Suppressor macrophage (primary cell): ENCODE measurements at regions not wholly inside any gene's neighbourhood (a gene's known extent, or its start where the extent isn't known, plus 50 kb on each side); places are given as distances from the start of the nearest gene placed in this dataset.
A peak's percentile ranks its signal among the peaks of the same experiment; 100 is the strongest.

ENCODE experiments used
- DNase-seq, 4 experiments: peaks; one replicate each; pipeline ENCODE4 v3.0.0-alpha.2; 2020 to 2022

DNA sequence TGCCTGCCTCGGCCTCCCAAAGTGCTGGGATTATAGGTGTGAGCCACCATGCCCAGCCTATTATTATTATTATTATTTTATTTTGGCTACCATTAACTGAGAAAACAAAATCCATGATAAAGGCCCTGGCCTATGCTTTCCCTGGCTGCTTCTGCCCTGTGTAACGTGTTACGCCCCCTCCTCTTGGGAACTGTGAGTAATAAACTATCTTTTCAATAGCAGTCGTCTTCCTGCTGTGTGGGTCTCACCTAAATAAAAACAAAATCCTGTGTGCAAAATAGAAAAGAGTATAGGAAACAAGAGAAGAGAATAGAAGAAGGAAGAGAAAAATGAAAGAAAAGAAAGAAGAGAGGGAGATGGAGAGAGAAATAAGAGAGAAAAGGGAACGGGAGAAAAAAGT lies 237.0 kb downstream of the MIAT start:
- DNase-seq = no peak

DNA sequence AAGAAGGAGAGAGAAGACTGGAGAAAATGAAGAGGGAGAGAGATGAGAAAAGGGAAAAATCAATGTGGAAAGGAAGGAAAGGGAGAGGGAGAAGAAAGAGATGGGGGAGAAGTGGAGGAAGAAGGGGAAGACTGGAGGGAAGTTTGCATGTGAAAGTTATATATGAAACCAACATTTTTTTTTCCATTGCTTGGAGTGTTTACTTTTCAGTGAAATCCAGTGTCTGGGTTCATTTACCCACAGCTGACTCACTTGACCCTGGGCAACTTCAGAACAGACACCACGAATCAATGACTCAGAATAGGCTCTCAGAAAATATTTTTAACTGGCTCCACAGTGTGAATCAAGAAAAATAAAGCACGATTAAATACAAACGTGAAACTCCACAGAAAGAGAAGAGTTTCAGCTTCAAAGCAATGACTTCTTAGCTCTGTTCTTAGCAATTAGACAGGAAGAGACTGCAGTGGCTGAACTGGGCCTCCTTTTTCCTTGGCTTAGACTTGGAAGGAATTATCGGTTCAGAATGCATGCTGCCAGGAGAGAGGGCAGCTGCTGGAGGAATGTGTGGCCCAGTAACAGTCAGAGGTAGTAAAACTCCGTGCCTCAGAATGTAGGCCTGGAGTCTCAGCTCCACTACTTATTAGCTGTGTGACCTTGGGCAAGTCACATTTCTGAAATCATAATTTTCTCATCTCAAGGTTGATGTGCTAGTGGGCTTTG lies 237.5 kb downstream of the MIAT start:
- DNase-seq = no peak

DNA sequence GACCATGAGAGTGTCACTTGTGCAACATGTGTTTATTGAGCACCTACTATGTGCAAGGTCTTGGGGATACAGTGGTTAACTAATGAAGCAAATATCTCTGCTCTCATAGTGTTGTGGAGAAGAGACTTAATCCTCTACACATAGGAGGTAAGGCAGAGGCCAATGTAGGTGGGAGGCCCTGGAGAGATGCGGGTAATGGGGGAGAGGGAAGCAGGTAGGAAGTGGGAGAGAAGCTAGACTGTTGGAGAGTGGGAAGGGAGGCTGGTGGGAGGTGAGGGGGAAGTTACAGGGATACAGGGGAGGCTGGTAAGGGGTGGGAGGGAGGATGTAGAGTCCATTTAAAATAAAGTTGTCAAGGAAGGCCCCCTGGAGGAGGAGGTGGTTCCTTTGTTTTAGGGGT lies 240.0 kb downstream of the MIAT start:
- no peak for DNase-seq

DNA sequence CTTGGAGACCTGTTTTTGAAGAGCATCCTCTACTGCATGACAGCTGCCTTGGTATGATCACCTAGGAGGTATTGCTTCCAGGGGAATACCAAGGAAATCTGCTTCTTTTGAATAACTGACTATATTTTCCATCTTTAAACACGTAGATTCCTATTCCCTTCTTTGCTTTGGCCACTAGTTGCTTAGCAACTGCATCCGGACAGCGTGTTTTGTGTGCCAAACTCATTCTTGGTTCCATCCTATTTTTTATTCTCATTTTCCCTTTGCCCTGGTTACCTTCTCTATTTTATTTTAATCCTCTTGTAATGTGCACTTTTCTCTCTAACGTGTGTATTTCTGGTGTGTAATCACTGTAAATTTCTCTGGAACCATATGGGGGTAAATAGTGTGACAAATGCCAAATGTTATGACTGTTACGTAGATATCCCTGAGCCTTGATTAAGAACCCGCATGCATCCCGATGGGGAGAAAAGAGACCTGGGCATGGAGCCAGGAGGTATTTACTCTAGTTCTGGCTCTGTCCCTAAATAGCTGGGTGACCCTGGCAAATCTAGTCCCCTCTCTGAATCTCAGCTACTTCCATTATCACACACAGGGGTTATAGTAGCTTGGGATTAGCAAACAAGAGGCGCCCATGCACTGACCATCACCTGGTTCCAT lies 241.7 kb downstream of the MIAT start:
- DNase-seq = no peak

DNA sequence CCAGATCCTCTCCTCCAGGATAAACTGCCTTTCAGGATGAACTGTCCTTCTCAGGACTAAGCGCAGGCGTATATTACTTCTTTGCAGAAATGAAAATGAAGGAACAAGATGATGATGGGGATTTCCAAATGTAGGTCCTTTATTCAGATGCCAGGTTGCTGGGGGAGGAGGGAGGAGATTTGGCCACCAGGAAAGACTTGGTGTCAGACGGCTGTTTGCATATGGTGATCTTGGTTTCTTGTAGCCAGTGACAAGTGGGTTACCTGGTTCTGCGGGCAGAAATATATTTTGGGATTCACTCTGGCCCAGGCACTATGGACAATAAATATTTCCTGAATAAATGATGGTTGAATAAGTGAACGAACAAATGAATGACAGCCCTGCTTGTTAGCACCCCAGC lies 243.4 kb downstream of the MIAT start:
- DNase-seq = no peak

DNA sequence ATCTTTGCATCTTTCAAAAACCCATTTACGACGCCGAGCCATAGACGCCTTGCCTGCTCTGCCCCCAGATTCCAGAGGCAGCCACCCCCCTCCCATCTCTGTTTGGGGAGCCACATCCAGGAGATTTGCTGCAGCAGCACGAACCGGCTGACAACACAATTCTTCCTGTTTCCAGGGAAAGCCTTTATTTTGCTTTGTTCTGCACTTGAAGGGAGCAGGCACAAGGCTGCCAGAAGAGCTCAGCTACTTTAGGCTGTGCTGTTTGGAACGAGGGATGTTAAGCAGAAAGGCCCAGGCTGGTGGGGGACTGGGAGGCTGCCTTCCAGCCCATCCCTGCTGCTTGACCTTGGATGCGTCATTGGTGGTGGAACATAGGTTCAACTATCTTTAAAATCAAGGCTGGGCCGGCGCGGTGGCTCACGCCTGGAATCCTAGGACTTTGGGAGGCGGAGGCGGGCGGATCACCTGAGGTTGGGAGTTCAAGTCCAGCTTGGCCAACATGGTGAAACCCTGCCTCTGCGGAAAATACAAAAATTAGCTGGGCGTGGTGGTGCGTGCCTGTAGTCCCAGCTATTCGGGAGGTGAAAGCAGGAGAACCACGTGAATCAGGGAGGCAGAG lies 243.9 kb downstream of the MIAT start:
- DNase-seq = no peak

DNA sequence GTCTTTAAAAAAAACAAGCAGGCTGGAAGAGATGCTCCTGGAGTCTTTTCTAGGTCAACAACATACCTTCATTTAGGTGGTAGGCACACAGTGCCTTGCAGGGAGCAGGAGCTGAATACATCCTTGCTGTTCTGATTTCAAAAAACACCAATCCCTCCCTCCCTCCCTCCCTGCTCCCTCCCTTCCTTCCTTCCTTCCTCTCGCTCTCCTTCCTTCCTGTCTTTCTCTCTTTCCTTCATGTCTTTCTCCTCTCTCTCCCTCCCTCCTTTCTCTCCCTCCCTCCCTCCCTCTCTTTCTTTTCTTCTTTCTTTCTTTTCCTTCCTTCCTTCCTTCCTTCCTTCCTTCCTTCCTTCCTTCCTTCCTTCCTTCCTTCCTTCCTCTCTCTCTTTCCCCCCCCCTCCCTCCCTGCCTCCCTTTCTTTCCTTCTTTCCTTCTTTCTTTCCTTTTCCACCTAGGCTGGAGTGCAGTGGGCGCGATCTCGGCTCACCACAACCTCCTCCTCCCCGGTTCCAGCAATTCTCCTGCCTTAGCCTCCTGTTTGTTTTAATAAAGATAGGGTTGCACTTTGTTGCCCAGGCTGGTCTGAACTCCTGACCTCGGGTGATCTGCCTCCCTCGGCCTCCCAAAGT lies 245.1 kb downstream of the MIAT start:
- no peak for DNase-seq

DNA sequence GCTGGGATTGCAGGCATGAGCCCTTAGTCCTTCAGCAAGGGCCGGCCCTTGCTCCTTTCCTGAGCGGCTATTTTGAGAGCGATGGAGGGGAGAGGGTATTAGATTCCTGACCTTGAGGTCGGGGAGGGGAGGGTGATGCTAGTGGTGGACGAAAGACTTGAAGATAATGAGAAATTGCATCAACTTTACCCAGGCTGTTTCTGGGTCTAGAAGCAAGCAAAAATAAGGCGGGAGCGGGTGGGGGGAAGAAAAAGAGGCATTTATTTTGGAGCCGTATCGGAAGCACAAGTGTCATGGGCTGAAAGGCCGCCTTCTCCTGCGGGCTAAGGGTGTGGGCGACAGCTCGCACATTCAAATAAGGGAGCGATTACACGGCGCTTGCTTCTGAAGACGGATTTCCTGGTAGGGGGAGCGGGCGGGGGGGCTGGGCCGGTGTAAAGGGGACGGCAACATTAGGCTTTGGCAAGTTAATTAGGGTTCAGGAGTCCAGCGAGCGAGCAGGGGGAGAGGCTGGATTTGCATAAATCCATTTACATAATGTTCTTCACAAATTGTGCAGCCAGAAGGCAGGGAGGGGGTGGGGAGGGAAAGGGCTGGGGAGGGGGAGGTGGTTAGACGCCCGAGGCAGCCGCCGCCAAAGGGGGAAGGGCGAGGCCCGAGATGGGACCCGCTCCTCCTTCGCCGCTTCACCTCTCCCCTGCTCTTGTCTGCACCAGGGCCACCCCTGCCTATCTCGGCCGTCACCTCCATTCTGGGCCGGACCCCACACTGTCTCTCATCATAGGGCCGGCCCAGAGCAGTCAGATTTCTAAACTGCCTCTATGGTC lies 245.9 kb downstream of the MIAT start:
- peak in 1 of 4 experiments; percentile 10 for DNase-seq

DNA sequence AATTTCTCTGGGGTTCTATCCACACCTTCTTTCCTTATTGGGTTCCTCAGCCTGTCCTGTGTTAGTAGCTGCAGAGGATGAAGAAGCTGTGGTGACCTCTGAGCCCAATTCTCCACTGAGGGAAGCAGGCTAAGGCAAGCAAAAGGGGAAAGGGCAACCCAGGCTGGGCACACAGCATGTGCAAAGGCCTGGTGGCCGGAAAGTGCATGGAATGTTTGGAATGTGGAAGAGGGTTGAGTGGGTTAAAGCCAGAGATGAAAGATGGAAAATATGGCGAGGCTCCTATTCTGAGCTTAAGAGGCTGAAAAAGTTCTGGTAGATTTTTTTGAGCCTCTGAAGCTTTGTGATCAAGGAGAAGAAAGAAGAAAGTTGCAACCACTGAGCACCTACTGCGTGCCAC lies 247.1 kb downstream of the MIAT start:
- DNase-seq = no peak

DNA sequence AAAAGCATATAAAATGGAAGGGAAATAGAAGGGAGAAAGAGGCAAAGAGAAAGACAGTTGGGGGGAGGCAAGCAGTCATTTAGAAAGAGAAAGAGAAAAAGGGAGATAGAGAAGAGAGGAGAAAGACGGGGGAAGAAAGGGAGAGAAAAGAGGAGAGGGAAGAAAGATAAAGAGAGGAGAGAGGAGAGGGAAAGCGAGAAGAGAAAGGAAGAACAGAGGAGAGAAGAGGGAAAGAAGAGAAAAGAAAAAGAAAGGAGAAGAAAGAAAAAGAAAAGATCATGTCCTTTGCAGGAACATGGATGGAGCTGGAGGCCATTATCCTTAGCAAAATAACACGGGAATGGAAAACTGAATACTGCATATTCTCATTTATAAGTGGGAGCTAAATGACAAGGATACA lies 247.7 kb downstream of the MIAT start:
- DNase-seq = no peak

DNA sequence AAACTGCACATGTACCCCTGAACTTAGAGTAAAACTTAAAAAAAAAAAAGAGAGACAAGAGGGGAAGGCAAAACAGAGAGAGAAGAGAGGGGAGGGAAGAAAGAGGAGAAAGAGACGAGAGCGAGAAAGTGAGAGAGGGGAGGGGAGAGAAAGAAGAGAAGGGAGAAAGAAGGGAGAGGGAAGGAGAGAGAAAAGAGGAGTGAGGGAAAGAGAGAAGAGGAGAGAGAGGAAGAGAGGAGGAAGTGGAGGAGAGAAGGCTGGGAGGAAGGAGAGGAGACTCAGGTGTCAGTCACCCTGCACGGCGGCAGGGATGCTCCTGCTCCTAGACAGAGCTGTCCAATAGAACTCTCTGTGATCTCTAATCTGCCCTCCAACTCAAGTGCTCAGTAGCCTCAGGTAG lies 248.3 kb downstream of the MIAT start:
- no peak for DNase-seq

DNA sequence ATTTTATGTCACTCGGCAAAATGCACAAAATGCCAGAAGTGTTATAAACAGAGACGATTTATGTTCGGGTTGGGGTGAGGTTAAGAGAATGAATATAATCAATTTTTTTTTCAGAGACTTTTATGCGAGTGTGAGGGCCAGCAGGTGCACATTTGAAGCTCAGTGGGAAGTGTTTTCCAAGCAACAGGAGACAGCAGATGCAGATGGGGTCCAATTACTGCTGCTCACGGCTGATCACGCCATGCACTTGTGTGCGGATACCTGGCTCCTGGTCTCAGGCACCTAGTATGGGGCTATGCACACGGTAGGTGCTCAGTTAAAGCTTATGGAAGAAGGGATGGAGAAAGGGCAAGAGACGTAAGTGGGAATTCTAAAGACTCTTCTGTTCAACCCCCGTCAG lies 249.1 kb downstream of the MIAT start:
- no peak for DNase-seq

DNA sequence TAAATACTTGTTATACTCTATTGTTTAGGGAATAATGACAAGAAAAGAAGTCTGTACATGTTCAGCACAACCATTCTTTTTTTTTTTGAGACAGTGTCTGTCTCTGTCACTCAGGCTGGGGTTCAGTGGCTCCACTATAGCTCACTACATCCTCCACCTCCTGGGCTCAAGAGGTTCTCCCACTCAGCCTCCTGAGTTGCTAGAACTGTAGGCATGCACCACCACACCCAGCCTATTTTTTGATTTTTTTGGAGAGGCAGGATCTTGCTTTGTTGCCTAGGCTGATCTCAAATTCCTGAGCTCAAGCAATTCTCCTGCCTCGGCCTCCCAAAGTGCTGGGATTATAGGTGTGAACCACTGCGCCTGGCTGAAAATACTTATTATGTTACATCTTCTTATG lies 250.0 kb downstream of the MIAT start:
- no peak for DNase-seq

DNA sequence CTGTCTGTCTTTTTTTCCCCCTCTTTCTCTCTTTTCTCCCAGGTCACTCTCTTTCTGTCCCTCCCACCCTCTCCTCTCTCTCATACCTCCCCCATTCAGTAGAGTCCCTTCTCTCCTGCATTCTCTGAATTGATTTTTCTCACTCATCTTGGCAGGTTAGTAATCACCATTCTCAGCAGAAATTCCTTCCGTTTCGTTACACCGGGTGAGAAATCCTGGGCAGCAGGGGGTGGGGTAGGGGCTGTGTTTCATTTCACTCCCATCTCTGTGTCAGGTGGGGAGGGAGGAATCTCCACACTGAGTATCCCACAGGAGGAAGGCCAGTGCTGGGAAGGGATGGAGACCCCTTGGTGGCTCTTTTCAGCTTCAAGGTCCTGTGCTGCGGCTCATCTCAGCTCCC lies 253.5 kb downstream of the MIAT start:
- no peak for DNase-seq

DNA sequence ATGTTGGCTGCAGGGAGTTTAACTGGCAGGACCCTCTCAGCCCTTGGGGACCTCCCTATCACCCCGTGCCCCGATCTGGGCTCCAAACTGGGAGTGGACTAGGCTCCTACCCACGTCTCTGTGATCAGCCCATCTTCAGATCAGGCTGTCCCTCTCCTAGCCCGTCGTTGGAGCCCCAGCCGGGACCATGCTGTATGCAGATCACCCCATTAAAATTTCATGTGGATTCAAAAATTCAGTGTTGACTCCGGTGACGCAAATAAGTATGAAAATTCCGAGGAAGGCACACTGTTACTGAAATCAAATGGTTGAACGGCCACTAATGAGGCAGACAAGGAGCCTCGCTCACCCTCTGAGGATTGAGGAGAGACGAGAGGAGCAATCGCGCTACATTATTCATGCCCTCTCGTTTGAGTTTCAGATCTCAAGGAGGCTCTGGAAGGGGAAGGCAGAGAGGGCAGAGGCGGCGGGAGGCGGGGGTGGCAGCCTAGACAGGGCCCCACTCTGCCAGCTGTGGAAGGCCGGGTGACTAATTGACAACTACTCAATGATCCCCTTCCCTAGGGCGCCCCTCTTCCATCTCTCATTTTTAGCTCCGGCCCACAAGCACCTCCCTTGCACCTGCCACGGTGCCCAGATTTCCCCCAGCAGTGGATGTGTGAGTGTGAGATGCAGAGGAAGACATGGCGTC lies 255.4 kb downstream of the MIAT start:
- DNase-seq = no peak

DNA sequence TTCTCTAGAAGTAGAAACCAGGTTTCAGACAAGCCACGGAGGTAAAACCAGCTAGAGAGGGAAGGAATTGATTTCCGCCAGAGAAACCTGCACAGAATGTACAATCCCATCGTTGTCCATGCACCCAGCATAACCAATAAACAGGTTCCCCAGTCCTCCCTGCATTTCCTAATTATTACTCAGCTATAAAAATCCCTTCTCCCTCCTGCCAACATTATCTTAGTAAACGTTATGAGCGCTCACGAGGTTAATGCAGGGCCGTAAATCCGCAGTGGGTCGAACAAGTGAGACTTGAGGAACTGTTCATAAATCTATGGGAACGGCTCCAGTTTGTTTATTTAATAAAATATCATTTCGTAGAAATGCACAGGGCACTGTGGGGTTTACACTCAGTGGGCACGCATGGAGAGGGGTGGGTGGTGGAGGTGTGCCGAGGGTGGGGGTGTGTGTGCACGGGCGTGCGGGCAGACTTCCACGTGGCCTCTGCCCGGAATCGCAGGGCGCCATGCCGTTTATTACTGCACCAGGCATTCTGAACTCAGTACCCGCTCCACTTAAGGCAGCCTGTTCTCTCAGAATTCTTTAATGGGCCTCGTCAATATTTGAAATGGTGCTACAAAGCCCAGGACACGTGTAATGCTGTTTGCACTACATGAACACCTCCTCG lies 257.3 kb downstream of the MIAT start:
- no peak for DNase-seq

DNA sequence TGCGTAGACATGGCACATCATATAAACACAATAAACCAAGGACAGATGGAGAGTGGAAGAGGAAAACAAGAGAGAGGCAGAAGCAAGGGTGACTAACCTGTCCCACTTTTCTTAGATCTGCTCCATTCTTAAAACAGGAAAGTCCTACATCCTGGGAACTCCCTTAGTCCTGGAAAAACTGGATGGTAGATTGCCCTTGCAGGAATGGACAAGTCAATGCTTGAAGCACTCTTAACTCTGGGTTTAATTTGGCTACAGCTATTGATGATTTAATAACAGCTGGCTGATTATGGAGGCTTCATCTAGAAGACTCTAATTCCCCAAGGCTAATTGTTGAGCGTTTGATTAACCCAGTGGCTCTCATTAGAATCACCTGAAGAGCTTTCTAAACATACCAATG lies 258.8 kb downstream of the MIAT start:
- DNase-seq = no peak

DNA sequence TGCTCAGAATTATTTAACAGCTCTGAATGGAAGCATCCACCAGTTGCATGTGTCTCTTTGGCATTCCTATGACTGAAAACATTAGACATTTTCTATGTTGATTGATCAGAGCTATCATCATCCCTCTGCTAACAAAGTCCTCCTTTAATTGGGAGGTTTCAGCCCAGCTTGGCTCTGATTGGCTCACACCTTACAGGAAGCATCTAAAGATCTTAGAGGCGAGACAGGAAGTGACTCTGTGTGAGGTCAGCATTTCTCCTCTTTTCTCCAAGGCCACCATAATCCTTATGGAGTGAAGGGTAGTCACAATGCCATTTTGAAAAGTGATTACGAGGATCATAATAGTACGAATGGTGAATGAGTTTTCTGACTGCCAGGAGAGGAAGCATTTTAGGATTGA lies 260.8 kb downstream of the MIAT start:
- DNase-seq = no peak

DNA sequence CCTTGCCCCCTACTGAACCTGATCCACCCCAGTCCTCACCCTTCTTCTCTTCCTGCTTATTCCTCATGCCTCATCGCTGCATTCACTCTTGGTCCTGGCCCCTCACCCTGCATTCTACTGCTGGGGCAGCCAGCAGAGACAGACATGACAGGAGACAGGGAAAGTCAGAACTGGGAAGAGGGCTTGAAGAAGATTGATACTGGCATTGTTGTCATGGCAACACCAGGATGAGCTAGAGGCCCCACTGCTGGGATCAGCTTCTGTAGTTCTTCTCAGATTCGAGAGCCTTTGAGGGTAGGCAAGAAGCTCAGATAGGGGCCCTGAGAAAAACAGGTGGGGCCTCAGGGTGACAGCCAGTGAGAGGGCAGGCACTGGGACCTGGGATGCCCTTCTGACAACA lies 264.3 kb downstream of the MIAT start:
- no peak for DNase-seq

DNA sequence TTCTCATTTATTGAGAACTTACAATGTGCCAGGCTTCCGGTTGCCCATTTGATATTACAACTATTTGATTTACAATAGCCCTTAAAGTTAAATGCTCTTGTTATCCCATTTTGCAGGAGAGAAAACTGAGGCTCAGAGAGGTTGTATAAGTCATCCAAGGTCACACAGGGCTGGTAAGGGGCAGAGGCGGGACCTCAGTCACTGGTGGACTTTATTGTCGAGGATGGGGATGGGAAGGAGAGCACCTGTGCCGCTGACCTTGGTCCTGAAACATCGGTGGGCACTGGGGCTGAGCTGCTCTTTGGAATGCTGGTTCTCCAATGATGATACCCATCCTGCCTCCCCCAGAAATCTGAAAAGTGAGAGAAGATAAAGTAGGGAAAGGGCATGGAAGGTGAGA lies 265.4 kb downstream of the MIAT start:
- no peak for DNase-seq

DNA sequence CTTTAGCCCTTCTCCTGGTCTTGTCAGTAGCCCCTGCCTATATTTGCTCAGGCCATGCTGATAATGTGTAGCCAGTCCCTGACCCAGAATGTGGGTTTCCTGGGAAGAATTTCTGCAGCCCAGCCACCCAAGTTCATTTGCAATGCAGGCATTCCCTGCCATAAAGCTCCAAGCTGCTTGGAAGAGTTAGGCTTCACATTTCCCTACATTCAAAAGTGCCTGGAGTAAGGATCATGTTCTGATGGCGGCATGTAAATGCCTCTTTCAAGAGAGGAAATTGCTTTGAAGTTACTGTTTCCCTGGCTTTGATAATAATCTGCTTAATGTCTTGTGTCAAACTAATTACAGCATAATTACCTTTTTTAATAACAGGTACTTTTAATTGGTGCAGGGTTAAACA lies 266.1 kb downstream of the MIAT start:
- no peak for DNase-seq

DNA sequence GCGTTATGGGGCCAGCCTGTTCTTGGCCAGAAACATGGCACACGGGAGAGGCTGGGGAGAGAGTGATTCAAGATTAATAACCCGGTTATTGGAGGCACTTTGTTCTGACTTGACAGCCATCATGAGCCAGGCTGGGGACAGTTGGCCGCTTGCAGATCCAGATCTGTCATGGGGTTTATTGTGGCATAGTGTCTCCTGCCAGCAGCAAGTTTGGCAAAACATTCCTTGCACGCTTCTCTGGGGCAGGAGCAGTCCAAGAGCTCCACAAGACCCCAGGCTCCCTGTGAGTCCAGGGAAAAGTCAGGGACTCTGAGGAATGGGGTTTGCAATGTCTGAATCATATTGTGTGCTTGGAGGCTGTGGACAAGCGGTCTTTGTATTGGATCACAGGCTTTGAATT lies 270.4 kb downstream of the MIAT start:
- no peak for DNase-seq
